ENCODE measurements at regions not wholly inside any gene's neighbourhood (a gene's known extent, or its start where the extent isn't known, plus 50 kb on each side); places are given as distances from the start of the nearest gene placed in this dataset.

DNA sequence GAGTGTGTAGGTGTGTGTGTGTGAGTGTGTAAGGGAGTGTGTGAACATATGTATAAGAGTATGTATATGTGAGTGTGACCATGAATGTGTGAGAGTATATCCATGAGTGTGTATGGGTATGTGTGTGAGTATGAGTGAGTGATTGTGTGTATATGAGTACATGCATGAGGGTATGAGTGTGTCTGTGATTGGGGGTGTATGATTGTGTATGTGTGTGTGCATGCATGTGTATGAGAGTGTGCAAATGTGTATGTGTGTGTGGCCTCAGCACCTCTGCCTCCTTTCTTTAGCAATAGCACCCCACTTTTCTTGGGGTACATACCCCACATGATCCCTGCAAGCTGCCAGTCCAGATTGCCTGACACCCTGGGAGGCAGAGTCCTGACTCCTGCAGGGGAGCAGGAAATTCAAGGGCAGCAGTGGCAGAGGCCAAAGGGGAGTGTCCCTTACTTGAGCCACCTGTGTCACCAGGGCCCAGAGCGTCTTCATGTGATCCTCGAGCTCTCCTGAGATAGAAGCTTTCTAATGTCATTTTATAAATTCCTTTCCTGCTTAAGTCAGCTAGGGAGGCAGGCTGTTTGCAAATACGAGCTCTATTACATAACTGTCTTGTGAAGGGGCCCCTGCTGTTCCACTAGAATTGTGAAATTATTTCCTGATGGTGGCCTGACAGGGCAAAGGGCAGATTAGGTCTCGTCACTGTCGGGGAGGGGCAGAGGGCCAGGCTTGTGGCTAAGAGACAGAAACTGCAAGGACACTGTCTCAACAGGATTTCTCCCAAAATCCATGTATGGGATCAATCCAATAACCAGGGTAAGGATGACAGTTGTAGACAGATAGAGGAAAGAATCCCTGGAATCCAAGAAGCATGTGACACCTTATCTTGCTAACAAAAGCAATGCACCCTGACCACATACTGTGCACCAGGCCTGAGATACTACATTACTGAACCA lies 389.1 kb downstream of the GADD45G start:
- Histone ChIP-seq H3K27ac (ENCODE audit: low read depth, low read length) (no peak overlapping the region), H2AFZ (ENCODE audit: low read depth, low read length, poor library complexity, severe bottlenecking) (no peak overlapping the region), H3K79me2 (ENCODE audit: insufficient read depth, low read length) (no peaks in the 10 kb centered on the region), H3K4me1 (ENCODE audit: control insufficient read depth in 1 of 2, insufficient read depth in 2 of 2, low read length in 2 of 2) (no peaks in the 10 kb centered on the region), H4K20me1 (ENCODE audit: insufficient read depth) (no peaks in the 10 kb centered on the region), H3K27me3 (ENCODE audit: insufficient read depth, low read length) (peaks cover 13% of the 10 kb centered on the region), H3K4me2 (ENCODE audit: low read length) (no peak overlapping the region), H3K9me3 (ENCODE audit: control insufficient read depth in 1 of 2, insufficient read depth in 1 of 2, low read depth in 1 of 2, low read length in 2 of 2) (no peaks in the 10 kb centered on the region), H3K36me3 (ENCODE audit: control insufficient read depth in 1 of 2, insufficient read depth in 2 of 2, low read length in 2 of 2) (no peaks in the 10 kb centered on the region), H3K9ac (ENCODE audit: low read length) (no peak overlapping the region), H3K9me2 (ENCODE audit: insufficient read depth) (no peaks in the 10 kb centered on the region), H3K4me3 (replicated peaks in 1 of 2; ENCODE audit: low read depth in 1 of 2, low read length in 2 of 2) (no peak overlapping the region)
- ChIA-PET RAD21 (ENCODE audit: low non-redundant PET in 1 of 2, low total read pairs in 2 of 2, uncharacterized antibody in 2 of 2, unreplicated experiment in 2 of 2) (no interaction called here), POLR2A (no interaction called here), CTCF (no interaction called here)
- DNase-seq (ENCODE audit: low read depth, low spot score) (no peak), ATAC-seq (no peak)
- TF ChIP-seq SRF (IDR thresholded peaks at IDR 0.05; ENCODE audit: low read depth): no peak
- TF ChIP-seq, protein P1, sequence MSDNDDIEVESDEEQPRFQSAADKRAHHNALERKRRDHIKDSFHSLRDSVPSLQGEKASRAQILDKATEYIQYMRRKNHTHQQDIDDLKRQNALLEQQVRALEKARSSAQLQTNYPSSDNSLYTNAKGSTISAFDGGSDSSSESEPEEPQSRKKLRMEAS (IDR thresholded peaks at IDR 0.05): no peak
- no peak for TF ChIP-seq ZFX (IDR thresholded peaks at IDR 0.05)
- no peak for TF ChIP-seq FOSL1 (IDR thresholded peaks at IDR 0.05; ENCODE audit: low read depth)
- TF ChIP-seq, protein P2, sequence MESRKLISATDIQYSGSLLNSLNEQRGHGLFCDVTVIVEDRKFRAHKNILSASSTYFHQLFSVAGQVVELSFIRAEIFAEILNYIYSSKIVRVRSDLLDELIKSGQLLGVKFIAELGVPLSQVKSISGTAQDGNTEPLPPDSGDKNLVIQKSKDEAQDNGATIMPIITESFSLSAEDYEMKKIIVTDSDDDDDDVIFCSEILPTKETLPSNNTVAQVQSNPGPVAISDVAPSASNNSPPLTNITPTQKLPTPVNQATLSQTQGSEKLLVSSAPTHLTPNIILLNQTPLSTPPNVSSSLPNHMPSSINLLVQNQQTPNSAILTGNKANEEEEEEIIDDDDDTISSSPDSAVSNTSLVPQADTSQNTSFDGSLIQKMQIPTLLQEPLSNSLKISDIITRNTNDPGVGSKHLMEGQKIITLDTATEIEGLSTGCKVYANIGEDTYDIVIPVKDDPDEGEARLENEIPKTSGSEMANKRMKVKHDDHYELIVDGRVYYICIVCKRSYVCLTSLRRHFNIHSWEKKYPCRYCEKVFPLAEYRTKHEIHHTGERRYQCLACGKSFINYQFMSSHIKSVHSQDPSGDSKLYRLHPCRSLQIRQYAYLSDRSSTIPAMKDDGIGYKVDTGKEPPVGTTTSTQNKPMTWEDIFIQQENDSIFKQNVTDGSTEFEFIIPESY (IDR thresholded peaks at IDR 0.05; ENCODE audit: extremely low read depth, insufficient replicate concordance, low read length): no peak
- TF ChIP-seq YY1 (IDR thresholded peaks at IDR 0.05; ENCODE audit: extremely low read depth, insufficient replicate concordance, low read depth, low read length): no peak
- TF ChIP-seq CEBPB (IDR thresholded peaks at IDR 0.05; ENCODE audit: low read depth): no peak
- TF ChIP-seq ELF1 (IDR thresholded peaks at IDR 0.05; ENCODE audit: borderline replicate concordance, low read depth): no peak
- TF ChIP-seq JUND (IDR thresholded peaks at IDR 0.05): no peak
- TF ChIP-seq EGR1 (IDR thresholded peaks at IDR 0.05; ENCODE audit: low read depth): no peak
- no peak for TF ChIP-seq EZH2 (IDR thresholded peaks at IDR 0.05)
- no peak for TF ChIP-seq POLR2AphosphoS5 (IDR thresholded peaks at IDR 0.05; ENCODE audit: low read depth, low read length)
- TF ChIP-seq ZNF274 (IDR thresholded peaks at IDR 0.05; ENCODE audit: low read depth, low read length): no peak
- TF ChIP-seq POLR2A (IDR thresholded peaks at IDR 0.05; ENCODE audit: borderline replicate concordance, extremely low read depth, insufficient read depth, insufficient read length): no peak
- intact Hi-C loops (cut with micrococcal nuclease): no loop called here
- no TSS peak for BruUV-seq (replicated peaks)
